Activated T-cell treated with anti-CD3 and anti-CD28 coated beads, Interleukin-2, amount 50 U/mL, for 4 hours (primary cell): ENCODE measurements at regions not wholly inside any gene's neighbourhood (a gene's known extent, or its start where the extent isn't known, plus 50 kb on each side); places are given as distances from the start of the nearest gene placed in this dataset.
"Not testable (repeated sequence)": the region's sequence is repeated elsewhere in the genome, so short reads cannot be mapped to it uniquely, and the experiment has no call there.

Experiments used
- ATAC-seq, 2 donors: fragments of 200-7000 bp; cut with Tn5 transposase; one replicate each; pipeline ENCODE4 v1.10.0; 2021
- DNase-seq: peaks from one replicate; pipeline ENCODE4 v3.0.0-alpha.2; 2020
- H3K27me3 Mint-ChIP-seq: one replicate; pipeline ENCODE4 v1.8.0; 2021; ENCODE audit warnings: low read depth, mixed read lengths
- H3K36me3 Mint-ChIP-seq: one replicate; pipeline ENCODE4 v1.8.0; 2022; ENCODE audit warnings: mixed read lengths; ENCODE audit not compliant: insufficient read depth
- H3K4me1 Mint-ChIP-seq: one replicate; pipeline ENCODE4 v1.8.0; 2021; ENCODE audit warnings: low read depth, mixed read lengths
- H3K4me3 Mint-ChIP-seq: one replicate; pipeline ENCODE4 v1.8.0; 2021; ENCODE audit warnings: mild to moderate bottlenecking, moderate library complexity, mixed read lengths
- H3K9me3 Mint-ChIP-seq: one replicate; pipeline ENCODE4 v1.8.0; 2021; ENCODE audit warnings: mixed read lengths

DNA sequence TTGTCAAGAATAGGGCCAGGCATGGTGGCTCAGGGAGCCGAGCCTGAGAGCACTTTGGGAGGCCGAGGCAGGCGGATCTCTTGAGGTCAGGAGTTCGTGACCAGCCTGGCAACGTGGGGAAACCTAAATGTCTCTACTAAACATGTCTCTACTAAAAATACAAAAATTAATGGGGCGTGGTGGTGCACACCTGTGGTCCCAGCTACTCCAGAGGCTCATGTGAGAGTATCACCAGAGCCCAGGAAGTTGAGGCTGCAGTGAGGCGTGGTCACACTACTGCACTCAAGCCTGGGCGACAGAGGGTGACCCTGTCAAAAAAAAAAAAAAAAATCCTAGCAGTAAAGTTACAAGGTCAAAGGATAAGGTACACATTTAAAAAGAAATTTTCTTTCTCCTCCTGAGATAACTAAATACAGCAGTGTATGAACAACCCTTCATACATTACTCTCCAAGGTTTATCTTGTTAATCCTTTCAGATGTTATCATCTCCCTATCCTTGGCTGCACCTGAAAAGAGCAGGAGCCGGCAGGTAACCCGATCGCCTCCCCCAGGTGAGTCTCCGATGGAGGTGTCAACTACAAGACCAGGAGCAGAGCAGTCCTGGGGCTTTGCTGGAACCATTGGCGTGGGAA is 122.3 kb downstream of the GOSR1 start:
- DNase-seq (no peak), ATAC-seq (no peak)
- no peaks in the 10 kb centered on the region for H3K9me3 Mint-ChIP-seq
- peak overlapping the region; percentile 82 for H3K4me3 Mint-ChIP-seq
- H3K36me3 Mint-ChIP-seq, result no peaks in the 10 kb centered on the region
- peaks cover 19% of the 10 kb centered on the region for H3K4me1 Mint-ChIP-seq
- no peaks in the 10 kb centered on the region for H3K27me3 Mint-ChIP-seq

DNA sequence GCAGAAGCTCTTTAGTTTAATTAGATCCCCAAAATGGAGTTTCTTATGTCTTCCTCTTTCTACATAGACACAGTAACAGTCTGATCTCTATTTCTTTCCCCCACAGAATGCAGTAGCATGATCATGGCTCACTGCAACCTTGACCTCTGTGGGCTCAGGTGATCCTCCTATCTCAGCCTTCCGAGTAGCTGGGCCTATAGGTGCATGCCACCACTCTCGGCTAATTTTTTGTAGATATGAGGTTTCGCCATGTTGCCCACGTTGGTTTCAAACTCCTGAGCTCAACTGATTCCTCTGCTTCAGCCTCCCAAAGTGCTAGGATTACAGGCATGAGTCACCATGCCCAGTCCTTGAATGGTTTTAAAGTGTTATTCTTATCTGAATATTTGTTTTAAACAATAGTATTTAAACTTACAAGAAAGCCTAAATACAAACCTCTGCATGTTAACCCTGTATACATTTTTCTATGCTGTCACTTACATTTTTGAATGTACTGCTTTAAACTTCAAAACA is 120.6 kb downstream of the GOSR1 start:
- no peak for ATAC-seq
- Mint-ChIP-seq H3K4me1 (peaks cover 17% of the 10 kb centered on the region), H3K36me3 (no peaks in the 10 kb centered on the region), H3K27me3 (no peaks in the 10 kb centered on the region), H3K4me3 (no peak overlapping the region), H3K9me3 (no peaks in the 10 kb centered on the region)
- DNase-seq, result no peak

- not testable (repeated sequence) for DNase-seq, H3K27me3 Mint-ChIP-seq, H3K36me3 Mint-ChIP-seq, H3K4me3 Mint-ChIP-seq, ATAC-seq, H3K9me3 Mint-ChIP-seq
- H3K4me1 Mint-ChIP-seq, result peaks cover 14% of the 10 kb centered on the region
Observed at GRCh38 chr17:30596948-30597775, 120.0 kb downstream of the GOSR1 start.

DNA sequence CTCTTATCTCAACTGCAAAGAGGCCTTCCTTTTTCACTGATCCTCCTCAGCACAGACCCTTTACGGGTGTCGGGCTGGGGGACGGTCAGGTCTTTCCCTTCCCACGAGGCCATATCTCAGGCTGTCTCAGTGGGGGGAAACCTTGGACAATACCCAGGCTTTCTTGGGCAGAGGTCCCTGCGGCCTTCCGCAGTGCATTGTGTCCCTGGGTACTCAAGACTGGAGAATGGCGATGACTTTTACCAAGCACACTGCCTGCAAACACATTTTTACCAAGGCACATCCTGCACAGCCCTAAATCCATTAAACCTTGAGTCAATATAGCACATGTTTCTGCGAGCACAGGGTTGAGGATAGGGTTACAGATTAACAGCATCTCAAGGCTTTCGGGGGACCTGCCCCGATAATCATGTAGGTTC is 117.8 kb downstream of the GOSR1 start:
- not testable (repeated sequence) for ATAC-seq, DNase-seq, H3K4me3 Mint-ChIP-seq, H3K36me3 Mint-ChIP-seq, H3K4me1 Mint-ChIP-seq, H3K27me3 Mint-ChIP-seq, H3K9me3 Mint-ChIP-seq

DNA sequence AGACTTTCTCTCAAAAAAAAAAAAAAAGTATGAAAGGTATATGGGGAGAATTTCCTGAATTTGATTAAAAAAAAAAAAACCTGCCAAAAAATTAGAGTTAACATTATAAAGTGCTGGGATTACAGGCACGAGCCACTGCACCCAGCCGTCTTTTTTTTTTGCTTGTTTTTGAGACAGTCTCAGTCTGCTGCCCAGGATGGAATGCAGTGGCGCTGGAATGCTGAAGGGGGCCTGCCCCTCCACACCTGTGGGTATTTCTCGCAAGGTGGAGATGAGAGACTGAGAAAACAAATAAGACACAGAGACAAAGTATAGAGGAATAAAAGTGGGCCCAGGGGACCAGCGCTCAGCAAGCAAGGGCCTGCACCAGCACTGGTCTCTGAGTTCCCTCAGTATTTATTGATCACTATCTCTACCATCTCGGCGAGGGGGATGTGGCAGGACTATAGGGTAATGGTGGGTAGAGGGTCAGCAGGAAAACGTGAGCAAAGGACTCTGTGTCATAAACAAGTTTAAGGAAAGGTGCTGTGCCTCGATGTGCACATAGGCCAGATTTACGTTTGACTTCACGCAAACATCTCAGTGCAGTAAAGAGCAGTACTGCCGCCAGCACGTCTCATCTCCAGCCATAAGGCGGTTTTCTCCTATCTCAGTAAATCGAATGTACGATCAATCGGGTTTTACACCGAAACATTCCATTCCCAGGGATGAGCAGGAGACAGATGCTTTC is 117.2 kb downstream of the GOSR1 start:
- no peaks in the 10 kb centered on the region for H3K4me1 Mint-ChIP-seq
- DNase-seq, result no peak

DNA sequence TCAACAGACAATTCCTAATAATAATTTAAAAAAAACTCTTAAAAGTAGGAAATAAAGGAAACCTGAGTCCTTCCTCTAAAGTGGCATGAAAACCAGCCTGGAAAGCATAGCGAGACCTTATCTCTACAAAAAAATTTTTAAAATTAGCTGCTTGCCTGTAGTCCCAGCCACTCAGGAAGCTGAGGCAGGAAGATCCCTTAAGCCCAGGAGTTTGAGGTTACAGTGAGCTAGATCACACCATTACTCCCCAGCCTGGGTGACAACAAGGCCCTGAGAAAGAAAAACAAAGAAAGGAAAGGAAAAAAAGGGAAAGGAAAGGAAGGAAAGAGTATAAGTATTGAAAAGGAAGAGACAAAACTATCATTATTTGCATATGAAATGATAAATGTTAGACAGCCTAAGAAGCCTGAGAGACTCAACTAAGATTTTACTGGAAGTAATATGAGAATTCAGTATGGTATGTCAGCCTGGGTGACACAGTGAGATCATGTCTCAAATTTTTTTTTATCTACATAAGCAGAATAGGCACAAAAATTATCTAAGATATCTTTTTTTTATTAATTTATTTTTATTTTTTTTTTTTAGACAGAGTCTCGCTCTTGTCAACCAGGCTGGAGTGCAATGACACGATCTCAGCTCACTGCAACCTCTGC is 113.0 kb downstream of the GOSR1 start:
- Mint-ChIP-seq H3K36me3 (no peaks in the 10 kb centered on the region), H3K4me3 (no peak overlapping the region), H3K9me3 (no peaks in the 10 kb centered on the region), H3K4me1 (no peaks in the 10 kb centered on the region), H3K27me3 (no peaks in the 10 kb centered on the region)
- DNase-seq, result no peak
- no peak for ATAC-seq

More for the DNA sequence above, 117.2 kb downstream of the GOSR1 start:
- no peaks in the 10 kb centered on the region for H3K27me3 Mint-ChIP-seq
- no peaks in the 10 kb centered on the region for H3K36me3 Mint-ChIP-seq
- ATAC-seq, result no peak
- H3K9me3 Mint-ChIP-seq, result no peaks in the 10 kb centered on the region
- H3K4me3 Mint-ChIP-seq, result no peak overlapping the region

DNA sequence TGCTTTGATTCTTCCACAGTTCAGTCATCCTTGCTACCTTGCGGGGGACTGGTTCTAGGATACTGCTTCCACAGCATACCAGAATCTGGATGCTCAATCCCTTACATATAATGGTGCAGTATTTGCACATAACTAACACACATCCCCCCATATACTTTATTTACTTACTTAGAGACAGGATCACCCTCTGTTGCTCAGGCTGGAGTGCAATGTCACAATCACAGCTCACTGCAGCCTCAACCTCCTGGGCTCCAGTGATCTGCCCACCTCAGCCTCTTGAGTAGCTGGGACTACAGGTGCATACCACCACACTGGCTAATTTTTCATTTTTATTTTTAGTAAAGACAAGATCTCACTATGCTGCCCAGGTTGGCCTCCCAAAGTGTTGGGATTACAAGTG is 112.2 kb downstream of the GOSR1 start:
- Mint-ChIP-seq H3K9me3 (no peaks in the 10 kb centered on the region), H3K36me3 (no peaks in the 10 kb centered on the region), H3K4me1 (no peaks in the 10 kb centered on the region), H3K4me3 (no peak overlapping the region), H3K27me3 (no peaks in the 10 kb centered on the region)
- ATAC-seq (no peak), DNase-seq (no peak)

GRCh38 chr17:30588798-30589247 is 111.6 kb downstream of the GOSR1 start:
- H3K9me3 Mint-ChIP-seq, result no peaks in the 10 kb centered on the region
- H3K4me1 Mint-ChIP-seq, result no peaks in the 10 kb centered on the region
- DNase-seq (no peak), ATAC-seq (no peak)
- no peaks in the 10 kb centered on the region for H3K36me3 Mint-ChIP-seq
- no peaks in the 10 kb centered on the region for H3K27me3 Mint-ChIP-seq
- H3K4me3 Mint-ChIP-seq, result no peak overlapping the region

DNA sequence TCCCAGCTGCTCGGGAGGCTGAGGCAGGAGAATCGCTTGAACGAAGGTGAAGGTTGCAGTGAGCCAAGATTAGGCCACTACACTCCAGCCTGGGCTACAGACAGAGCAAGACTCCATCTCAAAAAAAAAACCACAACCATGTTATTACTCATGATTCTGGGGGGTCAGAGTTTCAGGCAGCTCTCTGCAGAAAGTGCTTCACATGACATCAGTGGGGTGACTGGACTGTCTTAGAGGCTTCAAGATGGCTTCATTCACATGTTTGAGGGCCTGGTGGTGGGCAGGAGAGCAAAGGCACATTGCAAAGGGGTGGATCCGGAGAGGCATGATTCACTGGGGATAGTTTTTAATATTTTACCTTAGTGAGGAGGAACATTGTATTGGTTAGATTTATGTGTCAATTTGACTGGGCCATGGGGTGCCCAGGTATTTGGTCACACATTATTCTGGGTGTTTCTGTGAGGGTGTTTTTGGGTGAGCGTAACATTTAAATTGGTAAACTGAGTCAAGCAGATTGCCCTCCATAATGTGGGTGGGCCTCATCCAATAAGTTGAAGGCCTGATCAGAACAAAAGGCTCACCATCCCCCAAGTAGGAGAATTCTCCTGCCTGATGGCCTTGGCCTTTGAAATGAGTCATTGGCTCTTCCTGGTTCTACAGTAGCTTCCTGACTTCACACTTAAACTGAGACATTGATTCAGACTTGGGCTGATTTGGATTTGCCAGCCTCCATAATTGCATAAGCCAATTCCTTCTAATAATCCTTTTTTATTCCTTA is 109.8 kb downstream of the GOSR1 start:
- ATAC-seq (peak; percentile 34 to 52), DNase-seq (no peak)
- Mint-ChIP-seq H3K4me1 (no peaks in the 10 kb centered on the region), H3K27me3 (peaks cover 4% of the 10 kb centered on the region), H3K4me3 (no peak overlapping the region), H3K9me3 (no peaks in the 10 kb centered on the region), H3K36me3 (no peaks in the 10 kb centered on the region)

DNA sequence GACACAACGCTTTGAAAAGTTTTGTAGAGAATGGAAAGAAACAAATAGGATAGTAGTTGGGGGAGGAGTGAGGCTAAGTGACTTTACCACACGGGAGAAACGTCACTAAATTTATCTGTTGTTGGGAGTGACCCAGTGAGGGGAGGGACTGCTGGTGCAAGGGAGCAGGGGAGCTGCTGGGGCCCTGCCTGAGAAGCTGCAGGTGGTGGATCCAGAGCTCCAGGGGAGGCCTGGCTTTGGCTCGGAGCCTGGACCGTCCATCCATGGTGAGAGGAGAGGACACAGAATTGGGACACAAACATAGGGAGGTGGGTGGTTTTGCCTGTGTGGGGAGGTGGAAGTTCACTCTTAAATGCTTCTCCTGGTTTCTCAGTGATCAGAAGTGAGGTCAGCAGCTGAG is 107.6 kb downstream of the GOSR1 start:
- H3K36me3 Mint-ChIP-seq, result no peaks in the 10 kb centered on the region
- H3K9me3 Mint-ChIP-seq, result no peaks in the 10 kb centered on the region

GRCh38 chr17:30580916-30581315 is 103.7 kb downstream of the GOSR1 start:
- no peaks in the 10 kb centered on the region for H3K36me3 Mint-ChIP-seq
- H3K4me1 Mint-ChIP-seq, result no peaks in the 10 kb centered on the region
- peaks cover 6% of the 10 kb centered on the region for H3K27me3 Mint-ChIP-seq
- H3K9me3 Mint-ChIP-seq, result no peaks in the 10 kb centered on the region
- no peak for DNase-seq
- no peak overlapping the region for H3K4me3 Mint-ChIP-seq
- ATAC-seq, result no peak

More for the DNA sequence above, 107.6 kb downstream of the GOSR1 start:
- Mint-ChIP-seq H3K27me3 (peaks cover 6% of the 10 kb centered on the region), H3K4me1 (no peaks in the 10 kb centered on the region), H3K4me3 (no peak overlapping the region)
- no peak for ATAC-seq
- no peak for DNase-seq

- no peaks in the 10 kb centered on the region for H3K4me1 Mint-ChIP-seq
- H3K36me3 Mint-ChIP-seq, result no peaks in the 10 kb centered on the region
- H3K27me3 Mint-ChIP-seq, result peaks cover 6% of the 10 kb centered on the region
- H3K9me3 Mint-ChIP-seq, result no peaks in the 10 kb centered on the region
- no peak overlapping the region for H3K4me3 Mint-ChIP-seq
- no peak for ATAC-seq
- DNase-seq, result no peak
Observed at GRCh38 chr17:30579610-30580315, 102.6 kb downstream of the GOSR1 start.
